B cell (primary cell): ENCODE measurements at regions not wholly inside any gene's neighbourhood (a gene's known extent, or its start where the extent isn't known, plus 50 kb on each side); places are given as distances from the start of the nearest gene placed in this dataset.

ENCODE experiments used
- ATAC-seq: fragments of 200-7000 bp; cut with Tn5 transposase; one replicate; pipeline ENCODE4 v1.10.0; 2021; ENCODE audit warnings: low read depth, mild to moderate bottlenecking, moderate number of reproducible peaks, moderate library complexity
- CTCF ChIA-PET: fragments of 350-600 bp; sonication (Branson Sonifier 250); formaldehyde crosslinking; loops from one replicate; lab custom pipeline; 2021; ENCODE audit warnings: antibody characterized with exemption, inconsistent platforms; lab: Charles Lee
- POLR2A ChIA-PET: fragments of 350-600 bp; sonication (Branson Sonifier 250); formaldehyde crosslinking; loops from one replicate; lab custom pipeline; 2021; ENCODE audit warnings: antibody characterized with exemption; lab: Charles Lee
- DNase-seq: peaks from one replicate; pipeline ENCODE4 v3.0.0; 2013
- H2AFZ ChIP-seq: 2 replicates; pipeline ENCODE4 v1.6.1; 2012; ENCODE audit warnings: mild to moderate bottlenecking, low read depth, low read length; ENCODE audit not compliant: insufficient read depth, poor library complexity, severe bottlenecking
- H3K27ac ChIP-seq, 2 donors: 1 replicate in 1 of 2; 2 replicates in 1 of 2; pipeline ENCODE4 v1.5.1; 2012 to 2013; ENCODE audit warnings: low read length in 2 of 2, mild to moderate bottlenecking in 2 of 2, moderate library complexity in 1 of 2
- H3K27me3 ChIP-seq, 4 experiments: fragments of 200-600 bp in 1 of 4; sonication (generic) in 1 of 4; replicated peaks in 1 of 4; 1 replicate in 2 of 4; 2 replicates in 2 of 4; pipeline versions ENCODE4 v1.6.1 to v1.7.0; 2013 to 2016; ENCODE audit warnings: low read length in 3 of 4, mild to moderate bottlenecking in 2 of 4, mixed read lengths in 1 of 4, moderate library complexity in 1 of 4; ENCODE audit not compliant: insufficient read depth in 4 of 4, control insufficient read depth in 3 of 4; ENCODE audit errors: control extremely low read depth in 1 of 4
- H3K36me3 ChIP-seq, 2 experiments: replicated peaks in 1 of 2; 1 replicate in 1 of 2; 2 replicates in 1 of 2; pipeline versions ENCODE4 v1.6.1 to v1.7.1; 2013; ENCODE audit warnings: low read length in 1 of 2; ENCODE audit not compliant: insufficient read depth in 2 of 2, control insufficient read depth in 1 of 2; ENCODE audit errors: control extremely low read depth in 1 of 2, extremely low read depth in 1 of 2
- H3K4me1 ChIP-seq, 2 donors: fragments of 200-600 bp in 1 of 2; sonication (generic) in 1 of 2; 1 replicate in 1 of 2; 2 replicates in 1 of 2; pipeline versions ENCODE4 v1.5.1 to v1.6.1; 2013 to 2017; ENCODE audit warnings: low read length in 2 of 2; ENCODE audit not compliant: control insufficient read depth in 2 of 2, insufficient read depth in 2 of 2
- H3K4me2 ChIP-seq: replicated peaks from 2 replicates; pipeline ENCODE3; 2012; ENCODE audit warnings: mild to moderate bottlenecking, low read depth, low read length; ENCODE audit not compliant: poor library complexity, severe bottlenecking
- H3K4me3 ChIP-seq, 5 experiments: fragments of 200-600 bp in 1 of 5; sonication (generic) in 1 of 5; 1 replicate in 3 of 5; 2 replicates in 2 of 5; pipeline versions ENCODE4 v1.5.1 to v1.7.0; 2011 to 2016; ENCODE audit warnings: low read length in 4 of 5, mild to moderate bottlenecking in 4 of 5, low read depth in 2 of 5, control low read depth in 1 of 5, moderate library complexity in 1 of 5; ENCODE audit not compliant: insufficient read depth in 1 of 5; ENCODE audit errors: control extremely low read depth in 1 of 5, extremely low read depth in 1 of 5
- H3K79me2 ChIP-seq: fragments of 200-600 bp; sonication (generic); one replicate; pipeline ENCODE4 v1.6.0; 2016; ENCODE audit warnings: low read length; ENCODE audit not compliant: control insufficient read depth, insufficient read depth
- H3K9ac ChIP-seq: fragments of 200-600 bp; sonication (generic); 2 replicates; pipeline ENCODE4 v1.6.1; 2017; ENCODE audit warnings: mild to moderate bottlenecking, low read length, moderate library complexity
- H3K9me3 ChIP-seq, 3 donors: one replicate each; pipeline versions ENCODE4 v1.6.1 to v1.7.1; 2013; ENCODE audit warnings: low read length in 2 of 3; ENCODE audit not compliant: control insufficient read depth in 2 of 3, insufficient read depth in 1 of 3; ENCODE audit errors: control extremely low read depth in 1 of 3
- H4K20me1 ChIP-seq: 2 replicates; pipeline ENCODE4 v1.6.0; 2012; ENCODE audit warnings: mild to moderate bottlenecking, low read length; ENCODE audit not compliant: insufficient read depth, control insufficient read depth, poor library complexity, severe bottlenecking
- H3K27ac Mint-ChIP-seq: one replicate; pipeline ENCODE4 v1.8.0; 2021; ENCODE audit warnings: mixed read lengths
- H3K27me3 Mint-ChIP-seq: one replicate; pipeline ENCODE4 v1.8.0; 2021; ENCODE audit warnings: mixed read lengths
- H3K4me1 Mint-ChIP-seq: one replicate; pipeline ENCODE4 v1.8.0; 2021; ENCODE audit warnings: mixed read lengths
- H3K4me3 Mint-ChIP-seq: one replicate; pipeline ENCODE4 v1.8.0; 2021; ENCODE audit warnings: mixed read lengths
- H3K9me3 Mint-ChIP-seq: one replicate; pipeline ENCODE4 v1.8.0; 2022; ENCODE audit warnings: mixed read lengths; ENCODE audit not compliant: insufficient read depth
- EZH2 ChIP-seq: IDR thresholded peaks from 2 replicates; pipeline ENCODE4 v1.6.1; 2012; ENCODE audit warnings: borderline replicate concordance, low read depth, mild to moderate bottlenecking, moderate library complexity, low read length; ENCODE audit not compliant: insufficient read depth, poor library complexity, severe bottlenecking
- WGBS: methylation state at CpG from one replicate; pipeline ENCODE4 v1.1.5; 2013; ENCODE audit warnings: missing lambda C conversion rate; ENCODE audit not compliant: insufficient coverage; 5-methylcytosine and 5-hydroxymethylcytosine counted together
- intact Hi-C: fragments of 100-400 bp; cut with micrococcal nuclease; formaldehyde crosslinking; loops from one replicate; pipeline ENCODE4 v1.10.0; 2022
- TF ChIP-seq, protein P1 (sequence below): fragments of 200-600 bp; IDR thresholded peaks from one replicate; pipeline ENCODE4 v1.8.0; 2022; ENCODE audit warnings: antibody characterized with exemption, mild to moderate bottlenecking

DNA sequence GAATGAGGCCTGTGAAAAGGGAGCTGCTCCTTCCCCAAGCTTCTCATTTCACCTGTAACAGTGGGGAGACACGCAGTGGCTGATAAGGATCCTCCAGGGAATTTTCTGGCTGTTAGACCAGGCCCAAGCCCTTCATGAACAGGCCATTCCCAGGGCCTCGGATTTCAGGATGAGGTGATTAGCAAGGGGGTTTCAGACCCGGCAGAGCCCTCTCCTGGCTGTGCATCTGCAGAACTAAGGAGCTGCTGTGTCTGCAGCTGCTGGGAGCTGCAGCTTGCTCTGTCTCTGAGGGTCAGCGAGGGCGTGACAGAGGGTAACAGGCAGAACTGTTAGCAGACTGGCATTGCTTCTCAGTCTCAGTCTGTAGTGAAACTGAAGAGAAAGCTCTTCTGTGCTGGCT is 110.4 kb downstream of the KCNA5 start:
- ATAC-seq (no peak), DNase-seq (no peak)
- peaks cover 33% of the 10 kb centered on the region for H3K27me3 Mint-ChIP-seq
- Histone ChIP-seq H3K4me2 (no peak overlapping the region), H3K4me3 (no peak overlapping the region), H3K79me2 (no peaks in the 10 kb centered on the region), H3K27ac (no peak overlapping the region), H3K9ac (no peak overlapping the region), H3K4me1 (no peaks in the 10 kb centered on the region), H3K36me3 (no peaks in the 10 kb centered on the region), H2AFZ (no peak overlapping the region), H4K20me1 (no peaks in the 10 kb centered on the region), H3K9me3 (no peaks in the 10 kb centered on the region), H3K27me3 (peaks cover 0 to 3% (median 0%) of the 10 kb centered on the region in 4 experiments)
- 96% methylated on average over 4 of the region's 5 CpGs for WGBS
- H3K4me1 Mint-ChIP-seq: no peaks in the 10 kb centered on the region
- no peak overlapping the region for H3K4me3 Mint-ChIP-seq
- H3K9me3 Mint-ChIP-seq: no peaks in the 10 kb centered on the region
- intact Hi-C loops: no loop called here
- CTCF ChIA-PET: no interaction called here
- no peak for TF ChIP-seq EZH2
- TF ChIP-seq, protein P1, sequence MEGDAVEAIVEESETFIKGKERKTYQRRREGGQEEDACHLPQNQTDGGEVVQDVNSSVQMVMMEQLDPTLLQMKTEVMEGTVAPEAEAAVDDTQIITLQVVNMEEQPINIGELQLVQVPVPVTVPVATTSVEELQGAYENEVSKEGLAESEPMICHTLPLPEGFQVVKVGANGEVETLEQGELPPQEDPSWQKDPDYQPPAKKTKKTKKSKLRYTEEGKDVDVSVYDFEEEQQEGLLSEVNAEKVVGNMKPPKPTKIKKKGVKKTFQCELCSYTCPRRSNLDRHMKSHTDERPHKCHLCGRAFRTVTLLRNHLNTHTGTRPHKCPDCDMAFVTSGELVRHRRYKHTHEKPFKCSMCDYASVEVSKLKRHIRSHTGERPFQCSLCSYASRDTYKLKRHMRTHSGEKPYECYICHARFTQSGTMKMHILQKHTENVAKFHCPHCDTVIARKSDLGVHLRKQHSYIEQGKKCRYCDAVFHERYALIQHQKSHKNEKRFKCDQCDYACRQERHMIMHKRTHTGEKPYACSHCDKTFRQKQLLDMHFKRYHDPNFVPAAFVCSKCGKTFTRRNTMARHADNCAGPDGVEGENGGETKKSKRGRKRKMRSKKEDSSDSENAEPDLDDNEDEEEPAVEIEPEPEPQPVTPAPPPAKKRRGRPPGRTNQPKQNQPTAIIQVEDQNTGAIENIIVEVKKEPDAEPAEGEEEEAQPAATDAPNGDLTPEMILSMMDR: no peak
- H3K27ac Mint-ChIP-seq: no peak overlapping the region
- POLR2A ChIA-PET: no interaction called here

DNA sequence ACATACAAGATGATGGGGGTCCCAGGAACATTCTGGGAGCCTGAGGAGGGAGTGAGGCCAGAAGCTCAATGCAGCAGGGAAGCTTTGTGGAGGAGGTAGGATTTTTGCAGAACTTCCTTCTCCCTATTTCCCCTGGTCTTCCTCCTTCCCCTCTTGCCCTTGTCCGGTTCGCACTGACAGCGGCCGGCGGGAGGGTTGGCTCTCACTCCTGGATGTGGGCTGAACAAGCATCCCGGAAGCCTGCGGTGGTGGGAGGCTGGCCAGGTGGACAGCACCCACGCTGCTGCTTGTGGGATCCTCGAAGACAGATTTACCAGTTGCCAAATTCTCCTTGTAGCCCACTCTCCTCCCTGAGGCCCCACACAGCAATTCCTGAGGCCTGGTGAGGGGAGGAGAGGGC is 112.2 kb downstream of the KCNA5 start:
- Histone ChIP-seq H4K20me1 (no peaks in the 10 kb centered on the region), H3K9ac (no peak overlapping the region), H3K4me2 (no peak overlapping the region), H3K27me3 (peaks cover 0 to 3% (median 0%) of the 10 kb centered on the region in 4 experiments), H3K9me3 (no peaks in the 10 kb centered on the region), H3K36me3 (no peaks in the 10 kb centered on the region), H3K27ac (no peak overlapping the region), H2AFZ (no peak overlapping the region), H3K4me1 (no peaks in the 10 kb centered on the region), H3K4me3 (no peak overlapping the region), H3K79me2 (no peaks in the 10 kb centered on the region)
- no peak overlapping the region for H3K27ac Mint-ChIP-seq
- no peaks in the 10 kb centered on the region for H3K4me1 Mint-ChIP-seq
- CTCF ChIA-PET: no interaction called here
- no peak overlapping the region for H3K4me3 Mint-ChIP-seq
- WGBS: 90% methylated on average over 2 of the region's 9 CpGs
- H3K9me3 Mint-ChIP-seq: no peaks in the 10 kb centered on the region
- no peak for ATAC-seq
- H3K27me3 Mint-ChIP-seq: peaks cover 23% of the 10 kb centered on the region
- TF ChIP-seq, protein P1: no peak
- no peak for TF ChIP-seq EZH2
- intact Hi-C loops: no loop called here
- POLR2A ChIA-PET: no interaction called here
- no peak for DNase-seq
